ENCODE measurements at regions not wholly inside any gene's neighbourhood (a gene's known extent, or its start where the extent isn't known, plus 50 kb on each side); places are given as distances from the start of the nearest gene placed in this dataset.

- Histone ChIP-seq H3K4me2 (ENCODE audit: low read depth, low read length) (no peak overlapping the region), H3K14ac (replicated peaks; ENCODE audit: low read depth, low read length) (no peak overlapping the region), H3K9me3 (ENCODE audit: control insufficient read depth, insufficient read depth, low read length) (no peaks in the 10 kb centered on the region), H3K18ac (ENCODE audit: low read depth, low read length) (no peak overlapping the region), H4K20me1 (ENCODE audit: insufficient read depth, low read length) (no peaks in the 10 kb centered on the region), H2AK9ac (replicated peaks; ENCODE audit: low read depth, low read length, poor library complexity) (no peak overlapping the region), H3K9me1 (ENCODE audit: insufficient read depth, low read length) (no peaks in the 10 kb centered on the region), H4K8ac (ENCODE audit: low read depth in 2 of 2, low read length in 2 of 2) (no peak overlapping the region), H3K27me3 (ENCODE audit: control insufficient read depth, insufficient read depth, low read length) (no peaks in the 10 kb centered on the region), H3K36me3 (ENCODE audit: control insufficient read depth, insufficient read depth, low read length) (no peaks in the 10 kb centered on the region), H3K79me1 (ENCODE audit: low read depth in 1 of 2, low read length in 2 of 2) (no peaks in the 10 kb centered on the region), H2AFZ (replicated peaks; ENCODE audit: low read length, poor library complexity) (no peak overlapping the region), H4K5ac (ENCODE audit: low read depth, low read length) (no peak overlapping the region), H3K9ac (ENCODE audit: low read depth, low read length) (no peak overlapping the region), H4K91ac (ENCODE audit: insufficient read depth, low read depth, low read length) (no peak overlapping the region), H3K4me3 (ENCODE audit: insufficient read depth, low read depth, low read length) (no peak overlapping the region), H2AK5ac (ENCODE audit: low read depth, low read length) (no peak overlapping the region), H2BK20ac (ENCODE audit: low read depth, low read length) (no peak overlapping the region), H3K4me1 (ENCODE audit: control insufficient read depth, insufficient read depth, low read length) (no peaks in the 10 kb centered on the region), H2BK15ac (ENCODE audit: low read depth, low read length) (no peak overlapping the region), H2BK5ac (ENCODE audit: low read depth, low read length, poor library complexity, severe bottlenecking) (no peak overlapping the region), H3K56ac (ENCODE audit: extremely low read depth, insufficient read depth, low read length) (no peak overlapping the region), H3K23ac (ENCODE audit: low read depth, low read length) (no peak overlapping the region), H3K27ac (ENCODE audit: insufficient read depth, low read length) (no peak overlapping the region), H2BK120ac (ENCODE audit: low read depth, low read length) (no peak overlapping the region), H3K4ac (ENCODE audit: low read depth, low read length) (no peak overlapping the region)
- in situ Hi-C loops (cut with MboI; ENCODE audit: low sequenced_read_pairs): no loop called here
- DNase-seq (no peak), ATAC-seq (ENCODE audit: low read depth) (no peak)
- BruUV-seq (replicated peaks): no TSS peak
- POLR2A ChIA-PET (ENCODE audit: unreplicated experiment): no interaction called here
- no CpG with 5 or more reads among the region's 3 CpGs for WGBS, 2 experiments (ENCODE audit: extremely low coverage in 2 of 2, insufficient read length in 1 of 2)
- intact Hi-C loops (cut with micrococcal nuclease): no loop called here
- TF ChIP-seq RCOR1 (IDR thresholded peaks at IDR 0.05; ENCODE audit: insufficient replicate concordance, low read length): no peak
- no peak for TF ChIP-seq POLR2A (IDR thresholded peaks at IDR 0.05; ENCODE audit: low read depth, low read length)
- TF ChIP-seq SMC3 (IDR thresholded peaks at IDR 0.05; ENCODE audit: low read depth, low read length): no peak
- no peak for TF ChIP-seq USF2 (IDR thresholded peaks at IDR 0.05; ENCODE audit: low read depth, low read length)
- no peak for TF ChIP-seq FOS (IDR thresholded peaks at IDR 0.05; ENCODE audit: low read depth, low read length)
- TF ChIP-seq BHLHE40 (IDR thresholded peaks at IDR 0.05; ENCODE audit: low read depth, low read length): no peak
- no peak for TF ChIP-seq RFX5 (IDR thresholded peaks at IDR 0.05; ENCODE audit: low read depth, low read length)
- TF ChIP-seq NFE2L2 (IDR thresholded peaks at IDR 0.05; ENCODE audit: low read depth, low read length): no peak
- no peak for TF ChIP-seq MXI1 (IDR thresholded peaks at IDR 0.05; ENCODE audit: borderline replicate concordance, low read depth, low read length)
- no peak for TF ChIP-seq MAFK (IDR thresholded peaks at IDR 0.05; ENCODE audit: low read depth, low read length)
- TF ChIP-seq ELK1 (IDR thresholded peaks at IDR 0.05; ENCODE audit: borderline replicate concordance, low read depth, low read length): no peak
- no peak for TF ChIP-seq MAZ (IDR thresholded peaks at IDR 0.05; ENCODE audit: borderline replicate concordance, low read depth, low read length)
- no peak for TF ChIP-seq CEBPB (IDR thresholded peaks at IDR 0.05; ENCODE audit: low read depth, low read length)
- no peak for TF ChIP-seq RAD21 (IDR thresholded peaks at IDR 0.05; ENCODE audit: low read length)
- dilution Hi-C loops (cut with HindIII; ENCODE audit: low sequenced_read_pairs, unreplicated experiment): no loop called here
- CTCF ChIA-PET: interaction anchor here (0.6 kb wide), 1 partner anchor 45 kb away, joined by 4 read pairs; no protein-coding TSS in a partner anchor
These were observed 342.3 kb upstream of the EPHA4 start for GRCh38 chr2:221914334-221914880.
